ENCODE measurements at regions not wholly inside any gene's neighbourhood (a gene's known extent, or its start where the extent isn't known, plus 50 kb on each side); places are given as distances from the start of the nearest gene placed in this dataset.

- no peak overlapping the region for H3T11ph ChIP-seq (ENCODE audit: low read length)
- Mint-ChIP-seq H3K4me1 (peaks cover 3 to 8% of the 10 kb centered on the region in 2 experiments), H3K27me3 (ENCODE audit: low read depth) (peaks cover 19% of the 10 kb centered on the region), H3K4me3 (no peak overlapping the region), H3K9me3 (peaks cover 27 to 32% of the 10 kb centered on the region in 2 experiments), H3K27ac (no peak overlapping the region), H3K36me3 (ENCODE audit: insufficient read depth in 1 of 3, low read depth in 3 of 3) (peaks cover 9 to 28% (median 14%) of the 10 kb centered on the region in 3 experiments)
- H4K5ac ChIP-seq (ENCODE audit: insufficient read length, low read depth, low read length), result no peak overlapping the region
- no peak overlapping the region for H2BK15ac ChIP-seq (ENCODE audit: low read depth, low read length)
- H3K18ac ChIP-seq (ENCODE audit: insufficient read length, low read depth, low read length), result no peak overlapping the region
- H4K91ac ChIP-seq (ENCODE audit: insufficient read length, low read depth, low read length), result no peak overlapping the region
- H3K27ac ChIP-seq (ENCODE audit: insufficient read length, low read depth, low read length), result no peak overlapping the region
- peaks cover 8% of the 10 kb centered on the region for H3K9me3 ChIP-seq (ENCODE audit: control insufficient read depth, low read depth, low read length)
- H4K8ac ChIP-seq (replicated peaks; ENCODE audit: insufficient read length, low read depth, low read length), result no peak overlapping the region
- H2BK5ac ChIP-seq (ENCODE audit: insufficient read length, low read length), result no peak overlapping the region
- no peaks in the 10 kb centered on the region for H3K79me2 ChIP-seq (ENCODE audit: insufficient read depth, low read length)
- no peaks in the 10 kb centered on the region for H3K27me3 ChIP-seq (ENCODE audit: insufficient read depth, low read length)
- no peak for DNase-seq
- WGBS (ENCODE audit: extremely low coverage, insufficient read length, low lambda C conversion rate), result no CpG with 5 or more reads among the region's 7 CpGs
- H3K23me2 ChIP-seq (ENCODE audit: insufficient read length, low read depth, low read length, poor library complexity, severe bottlenecking), result no peaks in the 10 kb centered on the region
- H3K9ac ChIP-seq (ENCODE audit: extremely low read depth, insufficient read length, low read length), result no peak overlapping the region
- no peak overlapping the region for H2AFZ ChIP-seq (ENCODE audit: low read length)
- no peak overlapping the region for H3K14ac ChIP-seq (ENCODE audit: insufficient read depth, low read length)
- no peak for TF ChIP-seq CTCF (conservative IDR thresholded peaks at IDR 0.05)
- H3K79me1 ChIP-seq (ENCODE audit: insufficient read depth, low read depth, low read length, poor library complexity, severe bottlenecking), result no peaks in the 10 kb centered on the region
- H3K23ac ChIP-seq (ENCODE audit: insufficient read length, low read depth, low read length), result no peak overlapping the region
- no peak overlapping the region for H3K4ac ChIP-seq (ENCODE audit: low read depth, low read length)
- no peak overlapping the region for H2BK120ac ChIP-seq (ENCODE audit: low read depth, low read length, poor library complexity, severe bottlenecking)
- H3K4me2 ChIP-seq (ENCODE audit: insufficient read depth, insufficient read length, low read length), result no peak overlapping the region
- no peaks in the 10 kb centered on the region for H3K4me1 ChIP-seq (ENCODE audit: insufficient read depth, low read length)
- H4K20me1 ChIP-seq (ENCODE audit: control insufficient read depth, insufficient read depth, insufficient read length), result no peaks in the 10 kb centered on the region
- no peak overlapping the region for H3K56ac ChIP-seq (ENCODE audit: insufficient read length, low read depth, low read length)
- no peak overlapping the region for H2AK5ac ChIP-seq (ENCODE audit: insufficient read length, low read length)
- no peak overlapping the region for H2BK12ac ChIP-seq (ENCODE audit: insufficient read length, low read depth, low read length)
- no peak overlapping the region for H2BK20ac ChIP-seq (ENCODE audit: low read depth, low read length, poor library complexity, severe bottlenecking)
Observed at GRCh38 chr13:111483621-111483987, 163.2 kb downstream of the TEX29 start.
